H1 (cell line): ENCODE measurements at regions not wholly inside any gene's neighbourhood (a gene's known extent, or its start where the extent isn't known, plus 50 kb on each side); places are given as distances from the start of the nearest gene placed in this dataset.

Experiments
- CTCF ChIA-PET: fragments of 300-600 bp; sonication (Branson Sonifier 250); formaldehyde crosslinking; loops from one replicate; lab custom pipeline; 2021; ENCODE audit not compliant: partially characterized antibody; lab: Charles Lee
- POLR2A ChIA-PET: fragments of 300-600 bp; sonication (Branson Sonifier 250); formaldehyde crosslinking; loops from one replicate; lab custom pipeline; 2021; ENCODE audit warnings: inconsistent platforms; ENCODE audit not compliant: partially characterized antibody; lab: Charles Lee
- DNase-seq, 2 experiments: peaks; one replicate each; pipeline versions ENCODE4 v3.0.0 to v3.0.0-alpha.2; 2010 to 2022; ENCODE audit warnings: low spot score in 2 of 2, low read depth in 1 of 2, mixed read lengths in 1 of 2
- FAIRE-seq: peaks from 2 replicates; lab custom pipeline; 2011; peaks lifted over from hg19 to GRCh38; lab: Jason Lieb, UNC
- H2AFZ ChIP-seq: 2 replicates; pipeline ENCODE4 v1.8.1; 2012; ENCODE audit warnings: low read length, inconsistent platforms
- H2AK5ac ChIP-seq: 2 replicates; pipeline ENCODE4 v1.6.1; 2013; ENCODE audit warnings: low read depth, low read length
- H2BK120ac ChIP-seq: replicated peaks from 2 replicates; pipeline ENCODE3; 2013; ENCODE audit warnings: low read depth, low read length, inconsistent platforms
- H2BK12ac ChIP-seq: 2 replicates; pipeline ENCODE4 v1.6.1; 2013; ENCODE audit warnings: low read depth, low read length
- H2BK15ac ChIP-seq: 2 replicates; pipeline ENCODE4 v1.6.1; 2013; ENCODE audit warnings: low read length
- H2BK20ac ChIP-seq: 2 replicates; pipeline ENCODE4 v1.6.1; 2013; ENCODE audit warnings: low read length
- H2BK5ac ChIP-seq: 2 replicates; pipeline ENCODE4 v1.6.1; 2013; ENCODE audit warnings: low read depth, low read length
- H3K14ac ChIP-seq: 2 replicates; pipeline ENCODE4 v1.6.1; 2013; ENCODE audit warnings: inconsistent platforms; ENCODE audit not compliant: insufficient read length
- H3K18ac ChIP-seq: 2 replicates; pipeline ENCODE4 v1.6.1; 2013; ENCODE audit warnings: low read length; ENCODE audit errors: extremely low read depth
- H3K23ac ChIP-seq: 2 replicates; pipeline ENCODE4 v1.6.1; 2013; ENCODE audit warnings: inconsistent platforms; ENCODE audit not compliant: insufficient read length
- H3K23me2 ChIP-seq: 2 replicates; pipeline ENCODE4 v1.6.1; 2013; ENCODE audit warnings: low read depth, low read length
- H3K27ac ChIP-seq: 2 replicates; pipeline ENCODE4 v1.6.1; 2011; ENCODE audit warnings: low read depth, low read length, inconsistent platforms
- H3K27me3 ChIP-seq, 4 experiments: replicated peaks in 1 of 4; 1 replicate in 1 of 4; 2 replicates in 3 of 4; pipeline versions ENCODE4 v1.6.1 to v1.8.1; 2011 to 2013; ENCODE audit warnings: low read length in 3 of 4, mild to moderate bottlenecking in 3 of 4, inconsistent platforms in 2 of 4, mixed read lengths in 2 of 4, moderate library complexity in 1 of 4; ENCODE audit not compliant: control insufficient read depth in 3 of 4, insufficient read depth in 3 of 4; ENCODE audit errors: extremely low read depth in 1 of 4
- H3K36me3 ChIP-seq, 4 experiments: 2 replicates each; pipeline versions ENCODE4 v1.6.1 to v1.8.1; 2011 to 2013; ENCODE audit warnings: mild to moderate bottlenecking in 4 of 4, low read length in 3 of 4, moderate library complexity in 2 of 4, control low read depth in 1 of 4, inconsistent platforms in 1 of 4; ENCODE audit not compliant: insufficient read depth in 4 of 4, control insufficient read depth in 2 of 4
- H3K4ac ChIP-seq: replicated peaks from 2 replicates; pipeline ENCODE3; 2013; ENCODE audit warnings: low read length, low read depth, mixed read lengths, inconsistent platforms; ENCODE audit not compliant: insufficient read length
- H3K4me1 ChIP-seq, 4 experiments: replicated peaks in 1 of 4; 1 replicate in 1 of 4; 2 replicates in 3 of 4; pipeline versions ENCODE4 v1.6.1 to v1.8.1; 2011 to 2013; ENCODE audit warnings: low read length in 3 of 4, inconsistent platforms in 2 of 4, mixed read lengths in 1 of 4; ENCODE audit not compliant: insufficient read depth in 4 of 4, control insufficient read depth in 3 of 4
- H3K4me2 ChIP-seq, 2 experiments: 2 replicates each; pipeline versions ENCODE4 v1.6.1 to v1.8.1; 2011 to 2013; ENCODE audit warnings: low read depth in 2 of 2, low read length in 2 of 2, control low read depth in 1 of 2, inconsistent platforms in 1 of 2, mild to moderate bottlenecking in 1 of 2; ENCODE audit not compliant: insufficient read depth in 1 of 2
- H3K4me3 ChIP-seq, 4 experiments: fragments of 200-600, 300-600 bp in 1 of 4; sonication (generic), shearing (Covaris generic), sonication (Bioruptor Twin) in 1 of 4; 2 replicates each; pipeline versions ENCODE4 v1.5.1 to v1.8.1; 2011 to 2016; ENCODE audit warnings: low read length in 4 of 4, low read depth in 3 of 4, control low read depth in 2 of 4, inconsistent platforms in 2 of 4, mild to moderate bottlenecking in 2 of 4, mixed read lengths in 1 of 4, moderate library complexity in 1 of 4; ENCODE audit not compliant: insufficient read depth in 2 of 4; ENCODE audit errors: extremely low read depth in 1 of 4
- H3K56ac ChIP-seq: replicated peaks from 2 replicates; pipeline ENCODE3; 2013; ENCODE audit warnings: low read depth, mild to moderate bottlenecking, mixed read lengths, low read length, inconsistent platforms; ENCODE audit not compliant: insufficient read length
- H3K79me1 ChIP-seq: 2 replicates; pipeline ENCODE4 v1.6.1; 2013; ENCODE audit warnings: low read depth, low read length, control low read depth
- H3K79me2 ChIP-seq, 2 experiments: 2 replicates each; pipeline versions ENCODE4 v1.6.1 to v1.8.1; 2012 to 2013; ENCODE audit warnings: low read length in 2 of 2, mild to moderate bottlenecking in 2 of 2, inconsistent platforms in 1 of 2; ENCODE audit not compliant: insufficient read depth in 2 of 2, control insufficient read depth in 1 of 2
- H3K9ac ChIP-seq, 4 experiments: replicated peaks in 1 of 4; 1 replicate in 1 of 4; 2 replicates in 3 of 4; pipeline versions ENCODE4 v1.6.1 to v1.8.1; 2011 to 2013; ENCODE audit warnings: low read depth in 3 of 4, low read length in 3 of 4, control low read depth in 2 of 4, mild to moderate bottlenecking in 2 of 4, moderate library complexity in 2 of 4, inconsistent platforms in 1 of 4; ENCODE audit errors: extremely low read depth in 1 of 4
- H3K9me3 ChIP-seq, 2 experiments: 2 replicates each; pipeline versions ENCODE4 v1.6.1 to v1.8.1; 2012 to 2013; ENCODE audit warnings: mild to moderate bottlenecking in 2 of 2, moderate library complexity in 2 of 2, control low read depth in 1 of 2, inconsistent platforms in 1 of 2, low read depth in 1 of 2, low read length in 1 of 2, mixed read lengths in 1 of 2; ENCODE audit not compliant: insufficient read depth in 2 of 2
- H4K20me1 ChIP-seq, 2 experiments: replicated peaks in 1 of 2; 2 replicates each; pipeline versions ENCODE3 to v1.8.1; 2011 to 2013; ENCODE audit warnings: inconsistent platforms in 2 of 2, low read length in 2 of 2, mild to moderate bottlenecking in 1 of 2; ENCODE audit not compliant: insufficient read depth in 2 of 2, control insufficient read depth in 1 of 2
- H4K5ac ChIP-seq: 2 replicates; pipeline ENCODE4 v1.6.1; 2013; ENCODE audit warnings: low read length, low read depth, mixed read lengths, inconsistent platforms; ENCODE audit not compliant: insufficient read length
- H4K8ac ChIP-seq: 2 replicates; pipeline ENCODE4 v1.8.0; 2013; ENCODE audit warnings: mild to moderate bottlenecking, moderate library complexity, low read length, inconsistent platforms; ENCODE audit not compliant: insufficient read depth; ENCODE audit errors: extremely low read depth
- H4K91ac ChIP-seq: replicated peaks from 2 replicates; pipeline ENCODE3; 2013; ENCODE audit warnings: low read length, mixed read lengths, inconsistent platforms; ENCODE audit not compliant: insufficient read length
- CBX8 ChIP-seq: fragments of 300-800, 300-1000 bp; sonication (generic); IDR thresholded peaks from 2 replicates; pipeline ENCODE4 v1.7.1; 2016; ENCODE audit warnings: low read depth, low read length, borderline replicate concordance
- MAFK ChIP-seq: IDR thresholded peaks from 2 replicates; pipeline ENCODE4 v1.6.1; 2012; ENCODE audit warnings: low read depth, mild to moderate bottlenecking, improper control_type of control experiment, low read length
- WGBS, 2 experiments: shearing (Covaris generic) in 1 of 2; methylation state at CpG; one replicate each; pipeline versions ENCODE4 v1.1.6 to v1.1.7; 2013 to 2015; ENCODE audit warnings: low lambda C conversion rate in 2 of 2, mixed read lengths in 2 of 2, inconsistent platforms in 1 of 2, low coverage in 1 of 2, missing lambda C conversion rate in 1 of 2; ENCODE audit not compliant: insufficient replicate concordance in 2 of 2, insufficient coverage in 1 of 2, insufficient read length in 1 of 2; ENCODE audit errors: extremely low coverage in 1 of 2, missing lambda C conversion rate in 1 of 2; 5-methylcytosine and 5-hydroxymethylcytosine counted together

GRCh38 chr1:72936151-72936740 lies 653.9 kb upstream of the NEGR1 start:
- Histone ChIP-seq H2AFZ (no peak overlapping the region), H3K4me1 (no peaks in the 10 kb centered on the region)
- TF ChIP-seq CBX8 (no peak), MAFK (peak; percentile 13; the same call in 1 of the 2 replicates)
- TF ChIP-seq, all 59 proteins: peak for 1
- Histone ChIP-seq H3K9me3 (no peaks in the 10 kb centered on the region), H3K9ac (no peak overlapping the region), H3K27ac (no peak overlapping the region), H3K79me2 (no peaks in the 10 kb centered on the region), H2BK5ac (no peak overlapping the region), H3K4me3 (no peak overlapping the region), H3K27me3 (no peaks in the 10 kb centered on the region), H4K91ac (no peak overlapping the region), H3K56ac (no peak overlapping the region), H4K20me1 (no peaks in the 10 kb centered on the region), H2AK5ac (no peak overlapping the region), H3K36me3 (no peaks in the 10 kb centered on the region), H3K79me1 (no peaks in the 10 kb centered on the region), H3K4ac (no peak overlapping the region), H3K23me2 (no peaks in the 10 kb centered on the region), H4K5ac (no peak overlapping the region), H3K14ac (no peak overlapping the region), H2BK12ac (no peak overlapping the region), H4K8ac (no peak overlapping the region), H2BK20ac (no peak overlapping the region), H3K23ac (no peak overlapping the region), H3K4me2 (no peak overlapping the region), H2BK120ac (no peak overlapping the region), H3K18ac (no peak overlapping the region), H2BK15ac (no peak overlapping the region)
- no peak for DNase-seq
- CTCF ChIA-PET = no interaction called here
- 95% methylated on average over 6 of the region's 6 CpGs; no CpG with 5 or more reads in 1 of the 2 experiments for WGBS, 2 experiments
- no peak for FAIRE-seq
- POLR2A ChIA-PET = no interaction called here
